ENCODE measurements at regions not wholly inside any gene's neighbourhood (a gene's known extent, or its start where the extent isn't known, plus 50 kb on each side); places are given as distances from the start of the nearest gene placed in this dataset.
A peak's percentile ranks its signal among the peaks of the same experiment; 100 is the strongest.
"Not testable (repeated sequence)": the region's sequence is repeated elsewhere in the genome, so short reads cannot be mapped to it uniquely, and the experiment has no call there.

DNA sequence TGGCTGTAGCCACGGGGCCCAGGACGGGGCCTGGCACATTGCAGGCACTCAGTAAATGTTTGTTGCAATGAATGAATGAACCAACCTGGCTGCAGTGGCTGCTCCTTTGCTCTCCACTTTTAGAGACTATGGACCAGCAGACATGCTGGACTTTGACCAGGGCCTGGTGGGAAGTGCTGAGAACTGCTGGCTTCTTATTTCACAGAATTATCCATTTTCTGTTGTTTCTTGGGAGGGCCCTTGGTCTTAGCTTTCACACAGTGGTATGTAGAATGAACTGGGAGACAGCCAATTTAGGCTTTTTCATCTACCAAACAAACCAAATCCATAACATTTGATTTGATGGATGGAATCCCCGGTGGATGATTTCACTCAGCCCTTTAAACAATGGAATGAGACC lies 78.0 kb upstream of the LHFPL2 start:
- no peak for DNase-seq (ENCODE audit: insufficient read length, low spot score)
- FAIRE-seq, result no peak
- no peak for TF ChIP-seq POLR2A (IDR thresholded peaks at IDR 0.05; ENCODE audit: low read depth, low read length)

DNA sequence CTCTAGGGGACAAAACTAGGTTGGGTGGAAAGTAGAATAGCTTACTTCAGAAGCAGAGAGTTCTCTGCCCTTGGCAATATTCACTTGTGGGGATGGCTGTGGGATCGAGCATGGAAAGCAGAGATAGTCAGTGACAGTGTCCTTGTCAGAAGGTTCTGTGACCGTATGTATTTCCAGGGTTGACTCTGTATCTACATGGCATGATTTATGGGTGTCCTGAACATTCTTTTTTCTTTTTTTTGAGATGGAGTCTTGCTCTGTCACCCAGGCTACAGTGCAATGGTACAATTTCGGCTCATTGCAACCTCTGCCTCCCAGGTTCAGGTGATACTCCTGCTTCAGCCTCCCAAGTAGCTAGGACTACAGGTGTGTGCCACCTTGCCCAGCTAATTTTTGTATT lies 77.4 kb upstream of the LHFPL2 start:
- TF ChIP-seq POLR2A (IDR thresholded peaks at IDR 0.05; ENCODE audit: low read depth, low read length), result no peak
- DNase-seq (ENCODE audit: insufficient read length, low spot score) (no peak), FAIRE-seq (no peak)

DNA sequence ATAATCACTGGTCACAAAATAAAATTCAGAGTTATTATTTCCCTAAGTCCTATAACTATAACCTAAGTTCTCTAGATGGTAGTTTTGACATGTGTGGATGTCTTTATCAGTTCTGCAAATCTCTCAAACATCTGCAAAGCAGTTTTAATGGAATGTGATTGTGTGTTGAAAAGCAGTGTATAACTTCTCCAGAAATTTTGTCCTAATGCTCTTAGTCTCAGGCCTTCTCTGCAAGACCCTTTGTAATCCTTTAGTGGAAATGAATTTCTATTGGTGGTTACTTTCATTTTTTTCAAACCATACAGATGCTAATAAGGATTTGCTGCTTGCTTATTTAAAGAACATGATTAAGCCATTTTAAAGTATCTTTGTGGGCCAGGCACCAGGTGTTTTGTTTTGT lies 75.5 kb upstream of the LHFPL2 start:
- DNase-seq (ENCODE audit: insufficient read length, low spot score) (no peak), FAIRE-seq (no peak)
- TF ChIP-seq POLR2A (IDR thresholded peaks at IDR 0.05; ENCODE audit: low read depth, low read length), result no peak

DNA sequence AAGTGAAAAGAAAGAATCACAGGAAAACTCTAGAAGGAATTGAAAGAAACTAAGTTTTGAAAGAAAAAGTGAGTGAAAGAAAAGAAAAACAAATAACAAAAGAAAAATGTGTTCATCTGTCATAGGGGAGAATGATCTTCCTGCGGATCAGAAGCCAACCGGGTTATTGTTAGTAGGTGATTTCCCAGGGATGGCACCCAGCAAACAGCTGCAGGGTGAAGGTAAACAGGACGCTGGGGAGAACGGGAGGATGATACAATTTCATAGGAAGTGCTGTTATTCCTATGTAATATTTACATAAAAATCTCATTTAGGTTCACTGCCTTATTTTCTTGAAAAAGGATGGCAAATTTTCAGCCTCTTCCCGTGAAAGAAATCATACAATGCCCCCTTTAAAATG lies 72.4 kb upstream of the LHFPL2 start:
- no peak for FAIRE-seq
- DNase-seq (ENCODE audit: insufficient read length, low spot score), result no peak
- no peak for TF ChIP-seq POLR2A (IDR thresholded peaks at IDR 0.05; ENCODE audit: low read depth, low read length)

DNA sequence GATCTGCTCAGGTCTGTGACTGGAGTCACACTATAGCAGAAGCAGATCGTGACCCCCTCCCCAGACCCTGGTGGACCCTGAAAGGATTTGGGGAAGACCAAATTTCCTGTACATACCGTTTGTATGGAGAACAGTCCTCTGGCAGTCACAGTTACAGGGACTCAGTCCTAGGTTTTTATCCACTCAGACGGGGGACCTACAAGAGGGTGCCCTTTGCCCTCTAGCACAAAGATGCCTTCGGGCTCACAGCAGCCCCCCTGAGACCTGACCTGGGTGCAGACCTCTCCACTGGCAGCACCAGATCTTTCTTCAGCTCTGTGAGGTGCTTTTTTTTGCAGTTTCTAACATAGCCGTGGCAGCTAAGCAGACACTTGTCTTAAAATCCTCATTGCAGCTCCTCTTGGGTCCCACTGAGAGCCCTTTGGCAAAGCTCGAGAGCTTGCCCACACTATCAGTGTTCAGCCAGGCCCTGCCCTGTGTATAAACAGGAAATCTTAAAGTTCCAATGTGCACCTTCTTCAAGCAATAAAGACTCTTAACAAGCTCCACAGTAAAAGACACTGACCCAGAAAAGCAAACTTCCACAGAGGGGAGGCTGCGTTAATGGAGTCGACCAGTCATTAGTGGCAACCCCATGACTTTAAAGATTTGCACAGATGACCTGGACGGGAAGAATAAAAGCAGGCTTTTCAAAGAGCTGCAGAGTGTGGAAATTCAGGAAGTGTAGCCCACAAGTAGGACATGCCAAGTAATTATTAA lies 71.8 kb upstream of the LHFPL2 start:
- no peak for TF ChIP-seq POLR2A (IDR thresholded peaks at IDR 0.05; ENCODE audit: low read depth, low read length)
- FAIRE-seq (no peak), DNase-seq (ENCODE audit: insufficient read length, low spot score) (no peak)

DNA sequence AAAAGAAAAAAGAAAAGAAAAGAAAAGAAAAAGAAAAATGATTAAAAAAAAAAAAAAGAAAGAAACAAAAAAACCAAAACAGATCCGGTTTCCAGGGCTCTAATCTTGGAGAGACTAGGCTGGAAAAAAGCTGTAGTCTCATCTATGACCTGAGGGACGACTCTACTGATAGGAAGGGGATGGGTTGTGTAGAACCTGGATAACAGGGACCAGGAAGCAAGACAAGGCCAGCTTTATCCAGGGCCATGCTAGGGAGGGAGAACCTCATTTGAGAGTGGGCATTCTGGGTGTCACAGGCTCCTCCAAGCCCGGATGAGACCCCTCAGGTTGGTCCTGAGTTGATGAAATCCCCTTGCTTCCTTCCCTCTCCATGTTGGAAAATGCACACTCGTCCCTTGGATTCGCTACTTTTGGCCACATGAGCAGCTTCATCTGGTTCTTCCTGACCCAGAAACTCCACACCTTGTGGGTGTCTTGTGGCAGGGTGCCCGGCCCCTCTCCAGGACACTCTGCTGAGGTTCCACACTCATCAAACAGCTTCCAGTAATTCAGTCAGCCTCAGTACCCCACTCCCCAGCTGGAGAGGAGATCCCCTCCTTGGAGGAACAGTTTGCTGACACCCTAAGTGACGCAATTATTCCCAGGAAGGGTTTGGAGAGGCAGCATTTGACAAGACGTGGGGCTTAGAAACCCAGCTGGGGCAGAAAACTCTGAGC lies 71.1 kb upstream of the LHFPL2 start:
- FAIRE-seq (no peak), DNase-seq (ENCODE audit: insufficient read length, low spot score) (no peak)
- TF ChIP-seq POLR2A (IDR thresholded peaks at IDR 0.05; ENCODE audit: low read depth, low read length), result no peak

DNA sequence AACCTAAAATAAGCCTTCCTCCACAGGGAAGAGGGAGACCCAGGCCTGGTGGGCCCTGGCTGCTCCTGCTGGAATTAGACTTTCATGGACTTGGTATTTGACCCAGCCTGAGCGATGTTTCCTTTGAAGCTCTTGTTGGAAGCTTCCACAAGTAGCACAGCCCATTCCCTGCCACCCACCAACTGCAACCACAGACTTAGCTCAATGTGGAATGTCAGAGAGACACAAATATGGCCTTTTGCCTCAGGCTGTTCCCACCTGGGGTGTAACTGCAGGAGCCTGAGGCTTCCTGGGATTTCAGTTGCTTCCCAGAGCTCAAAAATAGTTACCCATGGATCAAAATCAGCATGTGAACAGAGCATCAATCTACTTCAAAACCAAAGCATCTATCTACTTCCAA lies 70.3 kb upstream of the LHFPL2 start:
- FAIRE-seq, result no peak
- no peak for DNase-seq (ENCODE audit: insufficient read length, low spot score)
- no peak for TF ChIP-seq POLR2A (IDR thresholded peaks at IDR 0.05; ENCODE audit: low read depth, low read length)

DNA sequence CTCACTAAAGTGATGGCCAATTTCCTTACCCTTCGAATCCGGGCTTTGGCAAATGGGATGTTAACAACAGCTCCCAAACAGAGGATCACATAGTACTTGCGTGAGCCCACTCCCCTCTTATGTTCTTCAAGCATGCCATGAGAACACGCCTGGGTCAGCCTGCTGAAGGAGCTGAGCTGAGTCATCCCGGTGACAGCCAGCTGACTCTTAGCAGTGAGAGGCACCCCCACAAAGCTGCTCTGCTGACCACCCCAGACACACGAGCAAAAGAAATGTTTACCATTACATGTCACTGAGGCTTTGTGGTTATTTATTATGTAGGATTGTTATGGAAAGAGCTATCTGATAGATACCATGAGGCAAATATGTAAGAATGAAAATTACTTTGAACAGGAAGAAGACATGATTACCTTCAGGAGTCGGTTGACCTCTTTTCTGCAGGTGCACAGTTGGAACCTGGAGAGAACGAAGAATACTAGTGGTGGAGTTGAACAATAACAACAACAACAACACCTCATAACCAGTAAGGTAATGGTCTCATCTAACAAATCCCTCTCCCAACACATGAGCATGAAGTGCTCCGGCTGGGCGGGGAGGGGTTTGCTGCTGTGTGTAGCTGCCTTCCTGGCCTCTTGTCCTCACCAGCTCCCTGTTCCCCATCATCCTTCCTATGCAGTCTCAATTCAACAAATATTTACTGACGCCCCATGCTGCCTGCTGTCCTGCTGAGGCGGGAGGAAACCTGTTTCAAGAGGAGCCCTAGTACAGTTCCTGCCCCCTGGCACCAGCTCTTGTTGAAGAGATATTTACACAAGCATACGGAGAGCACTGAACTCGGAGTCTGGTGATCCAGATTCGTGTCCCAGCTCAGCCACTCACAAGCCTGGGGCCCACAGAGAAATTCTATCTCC lies 69.4 kb upstream of the LHFPL2 start:
- no peak for DNase-seq (ENCODE audit: insufficient read length, low spot score)
- TF ChIP-seq POLR2A (IDR thresholded peaks at IDR 0.05; ENCODE audit: low read depth, low read length), result no peak
- no peak for FAIRE-seq

DNA sequence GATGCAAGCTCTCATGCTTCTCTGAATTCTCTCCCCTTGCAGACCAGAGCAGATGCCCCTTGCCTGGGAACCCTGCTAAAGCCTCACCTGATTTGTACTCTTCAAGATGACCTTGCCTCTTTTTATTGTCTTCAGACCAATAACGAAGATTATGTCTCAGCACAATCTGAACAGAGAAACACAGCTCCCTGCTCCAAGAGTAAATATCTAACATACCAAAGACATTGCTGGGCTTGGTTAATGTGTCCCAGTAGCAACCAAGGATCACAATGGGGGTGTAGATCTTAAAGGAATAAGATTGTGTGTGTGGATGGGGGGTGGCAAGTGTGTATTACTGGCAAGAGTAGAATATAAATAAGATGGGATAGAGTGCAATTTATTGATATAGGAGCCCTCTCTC lies 67.6 kb upstream of the LHFPL2 start:
- no peak for TF ChIP-seq POLR2A (IDR thresholded peaks at IDR 0.05; ENCODE audit: low read depth, low read length)
- FAIRE-seq (no peak), DNase-seq (ENCODE audit: insufficient read length, low spot score) (no peak)

DNA sequence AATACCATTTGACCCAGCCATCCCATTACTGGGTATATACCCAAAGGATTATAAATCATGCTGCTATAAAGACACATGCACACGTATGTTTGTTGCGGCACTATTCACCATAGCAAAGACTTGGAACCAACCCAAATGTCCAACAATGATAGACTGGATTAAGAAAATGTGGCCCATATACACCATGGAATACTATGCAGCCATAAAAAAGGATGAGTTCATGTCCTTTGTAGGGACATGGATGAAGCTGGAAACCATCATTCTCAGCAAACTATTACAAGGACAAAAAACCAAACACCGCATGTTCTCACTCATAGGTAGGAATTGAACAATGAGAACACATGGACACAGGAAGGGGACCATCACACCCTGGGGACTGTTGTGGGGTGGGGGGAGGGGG lies 66.8 kb upstream of the LHFPL2 start:
- not testable (repeated sequence) for DNase-seq (ENCODE audit: insufficient read length, low spot score); FAIRE-seq

DNA sequence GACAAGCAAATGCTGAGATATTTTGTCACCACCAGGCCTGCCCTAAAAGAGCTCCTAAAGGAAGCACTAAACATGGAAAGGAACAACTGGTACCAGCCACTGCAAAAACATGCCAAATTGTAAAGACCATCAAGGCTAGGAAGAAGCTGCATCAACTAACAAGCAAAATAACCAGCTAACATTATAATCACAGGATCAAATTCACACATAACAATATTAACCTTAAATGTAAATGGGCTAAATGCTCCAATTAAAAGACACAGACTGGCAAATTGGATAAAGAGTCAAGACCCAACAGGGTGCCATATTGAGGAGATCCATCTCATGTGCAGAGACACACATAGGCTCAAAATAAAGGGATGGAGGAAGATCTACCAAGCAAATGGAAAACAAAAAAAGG lies 63.1 kb upstream of the LHFPL2 start:
- not testable (repeated sequence) for DNase-seq (ENCODE audit: insufficient read length, low spot score); FAIRE-seq

DNA sequence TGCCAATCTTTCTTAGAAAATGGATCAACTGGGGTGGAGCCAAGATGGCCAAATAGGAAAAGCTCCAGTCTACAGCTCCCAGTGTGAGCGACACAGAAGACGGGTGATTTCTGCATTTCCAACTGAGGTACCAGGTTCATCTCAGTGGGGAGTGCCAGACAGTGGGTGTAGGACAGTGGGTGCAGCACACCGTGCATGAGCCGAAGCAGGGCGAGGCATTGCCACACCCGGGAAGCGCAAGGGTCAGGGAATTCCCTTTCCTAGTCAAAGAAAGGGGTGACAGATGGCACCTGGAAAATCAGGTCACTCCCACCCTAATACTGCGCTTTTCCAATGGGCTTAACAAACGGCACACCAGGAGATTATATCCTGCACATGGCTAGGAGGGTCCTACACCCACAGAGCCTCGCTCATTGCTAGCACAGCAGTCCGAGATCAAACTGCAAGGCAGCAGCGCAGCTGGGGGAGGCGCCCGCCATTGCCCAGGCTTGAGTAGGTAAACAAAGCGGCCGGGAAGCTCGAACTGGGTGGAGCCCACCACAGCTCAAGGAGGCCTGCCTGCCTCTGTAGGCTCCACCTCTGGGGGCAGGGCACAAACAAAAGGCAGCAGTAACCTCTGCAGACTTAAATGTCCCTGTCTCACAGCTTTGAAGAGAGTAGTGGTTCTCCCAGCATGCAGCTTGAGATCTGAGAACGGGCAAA lies 61.3 kb upstream of the LHFPL2 start:
- not testable (repeated sequence) for DNase-seq (ENCODE audit: insufficient read length, low spot score)

DNA sequence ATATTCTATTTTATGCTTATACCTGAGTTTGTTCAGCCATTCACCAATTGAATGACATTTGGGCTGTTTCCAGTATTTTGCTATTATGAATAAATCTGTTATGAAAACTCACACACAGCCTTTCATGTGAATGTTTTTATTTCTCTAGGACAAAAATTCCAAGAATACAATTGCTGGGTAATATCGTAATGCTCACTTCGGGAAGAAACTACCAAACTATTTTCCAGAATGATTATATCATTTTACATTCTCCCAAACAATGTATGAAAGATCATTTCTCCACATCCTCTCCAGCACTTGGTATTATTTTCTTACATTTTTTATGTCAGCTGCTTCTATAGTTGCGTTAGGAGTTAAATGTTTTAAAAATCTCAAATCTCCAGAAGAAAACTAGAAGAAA lies 58.3 kb upstream of the LHFPL2 start:
- no peak for TF ChIP-seq POLR2A (IDR thresholded peaks at IDR 0.05; ENCODE audit: low read depth, low read length)
- FAIRE-seq (no peak), DNase-seq (ENCODE audit: insufficient read length, low spot score) (no peak)

More for the DNA sequence above, 61.3 kb upstream of the LHFPL2 start:
- not testable (repeated sequence) for FAIRE-seq

DNA sequence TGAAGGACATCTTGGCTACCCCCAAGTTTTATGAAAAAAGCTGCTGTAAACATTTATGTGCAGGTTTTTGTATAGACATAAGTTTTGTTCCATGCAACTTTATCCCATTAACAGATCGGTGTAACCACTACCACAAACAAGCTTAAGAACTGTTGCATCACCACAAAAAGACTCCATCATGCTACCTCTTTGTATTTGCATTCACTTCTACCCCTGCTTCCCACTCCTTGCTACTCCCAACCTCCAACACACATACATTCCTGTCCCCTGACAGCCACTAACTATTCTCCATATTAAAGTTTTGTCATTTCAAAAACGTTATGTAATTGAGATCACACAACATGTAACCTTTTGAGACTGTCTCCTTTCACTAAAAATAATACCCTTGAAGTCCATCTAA lies 57.8 kb upstream of the LHFPL2 start:
- no peak for TF ChIP-seq POLR2A (IDR thresholded peaks at IDR 0.05; ENCODE audit: low read depth, low read length)
- FAIRE-seq, result peak; percentile 50

More for the DNA sequence above, 57.8 kb upstream of the LHFPL2 start:
- DNase-seq (ENCODE audit: insufficient read length, low spot score), result no peak

All from H54 (cell line).